RPMI7951 (cell line): ENCODE measurements at regions not wholly inside any gene's neighbourhood (a gene's known extent, or its start where the extent isn't known, plus 50 kb on each side); places are given as distances from the start of the nearest gene placed in this dataset.

Experiments
- DNase-seq: peaks from one replicate; pipeline ENCODE4 v3.0.0-alpha.2; 2012; ENCODE audit warnings: low read depth

- no peak for DNase-seq
Measured at GRCh38 chr6:103080497-103080896, 1687.0 kb downstream of the GRIK2 start.

GRCh38 chr6:103079867-103080266, 1686.4 kb downstream of the GRIK2 start:
- no peak for DNase-seq

DNA sequence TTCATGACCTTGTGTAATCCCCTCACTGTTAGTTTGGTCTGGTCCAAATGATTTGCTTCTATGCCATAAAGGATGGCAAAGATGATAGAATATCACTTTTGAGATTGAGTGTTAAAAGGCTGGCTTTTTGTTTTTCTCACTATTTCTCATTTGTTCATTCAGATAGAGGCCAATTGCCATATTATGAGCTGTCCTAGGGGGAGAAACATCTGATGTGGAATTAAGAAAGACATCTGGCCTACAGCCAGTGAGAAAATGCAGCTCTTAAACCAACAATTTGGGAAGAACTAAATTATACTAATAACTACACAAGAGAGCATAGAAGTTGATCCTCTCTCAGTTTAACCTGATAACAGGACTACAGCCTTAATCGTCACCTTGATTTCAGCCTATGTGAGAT, 1668.6 kb downstream of the GRIK2 start:
- DNase-seq, result no peak

DNA sequence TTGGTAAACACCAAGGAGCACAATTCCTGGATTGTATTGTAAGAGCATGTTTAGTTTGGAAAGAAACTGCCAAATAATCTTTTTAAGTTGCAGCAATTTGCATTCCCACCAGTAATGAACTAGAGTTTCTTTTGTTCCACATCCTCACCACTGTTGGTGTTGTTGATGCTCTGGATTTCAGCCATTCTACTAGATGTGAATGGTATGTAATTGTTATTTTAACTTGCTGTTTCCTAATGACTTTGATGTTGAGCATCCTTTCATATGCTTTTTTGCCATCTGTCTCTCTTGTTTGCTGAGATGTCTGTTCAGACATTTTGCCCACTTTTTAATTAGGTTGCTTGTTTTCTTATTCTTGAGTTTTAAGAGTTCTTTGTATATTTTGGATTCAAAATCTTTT, 1654.1 kb downstream of the GRIK2 start:
- DNase-seq, result no peak

- DNase-seq, result no peak
Measured at GRCh38 chr6:103042336-103042735, 1648.8 kb downstream of the GRIK2 start.

DNA sequence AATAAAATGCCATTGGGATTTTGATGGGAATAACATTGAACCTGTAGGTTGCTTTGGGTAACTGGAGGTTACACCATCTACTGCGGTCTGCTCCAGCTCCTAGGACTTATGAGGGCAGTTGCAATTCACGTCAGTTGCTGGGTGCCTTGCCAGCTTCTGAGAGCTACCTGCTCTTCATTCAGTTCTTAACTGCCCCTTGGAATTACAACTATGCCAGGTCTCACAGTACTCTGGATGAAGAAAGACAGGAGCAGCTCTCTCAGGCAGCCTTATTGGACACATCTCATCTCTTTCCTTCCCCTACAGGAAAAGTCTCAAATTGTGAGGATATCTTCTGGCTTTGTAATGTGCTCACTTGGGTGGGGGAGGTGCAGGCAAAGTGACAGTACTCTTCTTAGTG, 1643.3 kb downstream of the GRIK2 start:
- DNase-seq, result no peak

DNA sequence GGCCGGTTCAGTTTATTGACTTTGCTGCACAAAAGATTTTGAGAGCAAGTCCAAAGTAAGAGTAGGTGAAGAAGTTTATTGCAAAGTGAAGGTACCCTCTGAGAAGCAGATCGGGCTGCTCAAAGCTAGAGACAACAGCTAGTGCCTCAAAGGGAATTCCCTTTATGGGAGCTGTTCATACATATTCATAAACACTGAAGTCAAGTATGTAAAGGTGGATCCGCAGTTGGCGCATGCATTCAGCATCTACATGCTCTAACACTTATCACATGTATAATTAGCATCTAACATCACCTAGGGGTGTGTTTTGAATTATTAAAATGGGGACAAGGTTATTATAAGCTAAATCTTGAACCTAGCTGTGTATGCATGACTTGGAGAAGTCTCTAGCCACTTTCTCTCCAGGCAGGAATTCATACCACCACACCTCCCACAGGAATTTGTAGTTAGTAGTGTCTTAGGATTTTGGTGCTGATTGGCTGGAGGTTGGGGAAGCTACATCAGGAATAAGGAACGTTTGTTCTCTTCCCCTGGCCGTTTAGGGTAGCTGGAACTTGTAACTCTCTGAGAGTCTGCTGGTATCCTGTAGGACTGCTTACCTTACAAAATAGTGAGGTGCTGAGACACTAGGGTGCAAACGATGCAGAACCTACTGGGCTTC, 1633.9 kb downstream of the GRIK2 start:
- no peak for DNase-seq

GRCh38 chr6:103018426-103018825, 1624.9 kb downstream of the GRIK2 start:
- no peak for DNase-seq

- DNase-seq, result no peak
Measured at GRCh38 chr6:103017878-103018277, 1624.4 kb downstream of the GRIK2 start.

- no peak for DNase-seq
Measured at GRCh38 chr6:103011605-103012004, 1618.1 kb downstream of the GRIK2 start.

- no peak for DNase-seq
Measured at GRCh38 chr6:103002282-103002681, 1608.8 kb downstream of the GRIK2 start.

DNA sequence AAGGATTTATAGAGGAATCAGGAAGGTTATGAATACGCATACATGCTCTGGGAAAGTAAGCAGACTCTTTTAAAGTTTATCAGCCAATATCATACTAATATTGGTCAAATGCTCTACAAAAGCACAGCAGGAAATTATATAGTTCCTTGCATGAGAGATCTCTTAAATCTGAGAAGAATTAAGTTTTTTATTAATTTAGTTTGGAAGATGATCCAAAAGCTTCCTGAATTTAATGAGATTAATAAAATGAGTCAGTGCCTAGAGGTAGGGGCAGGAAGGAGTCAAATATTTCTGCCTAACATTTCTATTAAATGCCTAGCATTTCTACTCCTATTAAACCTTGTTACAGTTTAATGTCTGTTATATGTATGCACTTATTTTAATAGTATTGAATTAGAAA, 1608.2 kb downstream of the GRIK2 start:
- no peak for DNase-seq

DNA sequence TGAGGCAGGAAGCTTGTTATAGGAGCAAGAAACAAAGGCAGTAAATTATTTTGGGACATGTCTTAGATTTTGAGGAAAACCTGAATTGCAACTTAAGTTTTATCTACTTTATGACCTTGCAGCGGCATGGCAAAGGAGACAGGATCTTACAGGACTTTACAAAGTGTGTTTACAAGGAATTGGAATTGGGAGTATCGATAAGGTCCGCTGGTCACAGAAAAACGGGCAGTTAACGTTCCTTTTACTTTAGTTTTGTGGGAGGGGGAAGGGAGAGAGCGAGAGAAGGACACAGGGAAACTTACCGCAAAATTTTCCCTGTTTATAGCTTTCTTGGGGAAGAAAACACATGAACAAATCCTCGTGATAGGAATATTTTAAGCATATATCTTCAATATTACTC, 1607.2 kb downstream of the GRIK2 start:
- DNase-seq, result no peak

DNA sequence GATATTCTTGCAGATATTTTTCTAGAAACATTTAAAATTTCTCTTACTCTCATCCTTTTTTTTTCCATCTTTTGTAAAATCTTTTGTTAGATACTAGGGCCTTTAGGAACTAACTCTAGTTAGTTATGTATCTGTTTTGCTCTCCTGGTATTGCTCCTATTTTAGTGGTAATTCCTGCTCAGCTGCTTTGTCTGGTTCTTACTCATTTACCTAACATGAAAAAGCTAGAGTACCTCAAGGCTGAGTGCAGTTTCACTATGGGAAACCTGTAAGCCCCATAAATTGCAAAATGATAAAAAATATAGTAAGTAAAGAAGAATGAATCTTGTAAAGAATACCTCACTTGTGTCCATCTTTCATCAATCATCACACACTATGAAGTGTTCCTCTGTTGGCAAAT, 1602.0 kb downstream of the GRIK2 start:
- DNase-seq, result no peak

DNA sequence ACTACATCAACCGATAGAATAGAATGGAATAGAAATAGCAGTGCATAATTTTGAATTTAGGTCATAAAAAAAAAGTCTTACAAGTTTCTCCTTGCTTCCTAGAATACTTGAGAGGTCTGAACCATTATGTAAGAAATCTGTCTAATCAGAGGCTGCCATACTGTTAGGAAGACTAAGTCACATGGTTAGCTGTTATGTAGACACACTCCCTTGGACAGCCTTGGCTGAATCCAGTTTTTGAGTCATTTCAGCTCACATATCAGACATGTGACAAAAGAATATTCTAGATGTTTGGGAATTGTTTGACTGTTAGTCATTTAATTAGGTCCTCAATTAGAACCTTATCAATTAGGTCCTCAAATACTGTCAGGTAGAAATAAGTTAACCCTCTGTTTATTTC, 1601.4 kb downstream of the GRIK2 start:
- DNase-seq, result no peak

DNA sequence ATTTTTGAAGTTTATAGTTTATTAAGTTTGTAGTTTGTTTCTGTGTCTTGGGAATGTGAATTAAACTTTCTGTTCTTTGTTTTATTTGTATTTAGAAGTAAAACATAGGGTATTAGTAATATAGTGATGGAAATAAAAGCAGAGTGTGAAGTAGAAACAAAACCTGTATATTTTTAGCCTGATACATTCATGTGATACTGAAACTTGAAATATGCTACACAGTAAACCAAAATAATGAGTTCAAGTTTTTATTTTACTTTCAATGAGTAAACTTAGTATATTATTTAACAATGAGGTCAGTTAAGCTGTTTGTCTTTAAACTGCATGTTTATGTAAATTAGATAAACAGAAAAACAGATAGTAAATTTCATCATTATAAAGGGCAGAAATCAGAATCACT, 1592.6 kb downstream of the GRIK2 start:
- no peak for DNase-seq

DNA sequence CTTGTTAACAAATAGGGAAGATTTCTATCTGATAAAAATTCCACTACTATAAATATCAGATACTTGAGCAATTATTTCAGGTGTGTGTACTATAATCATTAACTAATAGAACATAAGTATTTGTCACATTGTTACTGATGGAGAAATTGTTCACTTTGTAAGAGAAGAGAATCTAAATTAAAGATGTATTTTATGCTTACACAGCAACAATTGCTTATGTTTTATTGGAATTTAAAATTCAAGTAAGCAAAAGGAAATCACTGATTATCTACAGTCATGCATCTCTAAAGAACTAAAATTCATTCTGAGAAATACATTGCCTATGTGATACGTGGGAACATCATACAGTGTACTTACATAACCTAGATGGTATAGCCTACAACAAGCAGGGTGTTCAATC, 1590.8 kb downstream of the GRIK2 start:
- DNase-seq, result no peak

DNA sequence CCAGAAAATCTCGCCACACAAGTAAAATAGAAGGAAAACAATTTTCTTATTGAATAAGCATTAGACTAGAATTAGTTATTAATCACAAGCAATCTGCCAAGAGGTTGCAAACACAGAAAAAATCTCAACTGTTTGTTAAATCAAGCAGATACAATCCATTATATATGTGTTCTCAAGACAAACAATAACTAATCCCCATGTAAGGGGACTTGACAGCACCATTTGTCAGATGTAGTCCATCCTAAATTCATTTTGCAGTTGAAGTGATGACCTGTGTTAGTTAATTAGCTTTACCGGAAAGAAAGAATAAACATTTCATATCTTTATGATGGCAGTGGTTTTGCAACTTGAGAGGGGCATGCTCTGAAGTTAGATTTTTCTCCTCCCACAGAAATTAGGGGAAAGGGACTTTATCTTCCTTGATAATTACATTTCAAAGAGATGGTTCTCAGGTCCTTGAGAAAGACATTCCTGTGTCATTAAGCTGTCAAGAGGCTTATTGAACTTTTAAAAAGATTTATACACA, 1588.0 kb downstream of the GRIK2 start:
- no peak for DNase-seq

GRCh38 chr6:102980951-102981350, 1587.4 kb downstream of the GRIK2 start:
- DNase-seq, result no peak

DNA sequence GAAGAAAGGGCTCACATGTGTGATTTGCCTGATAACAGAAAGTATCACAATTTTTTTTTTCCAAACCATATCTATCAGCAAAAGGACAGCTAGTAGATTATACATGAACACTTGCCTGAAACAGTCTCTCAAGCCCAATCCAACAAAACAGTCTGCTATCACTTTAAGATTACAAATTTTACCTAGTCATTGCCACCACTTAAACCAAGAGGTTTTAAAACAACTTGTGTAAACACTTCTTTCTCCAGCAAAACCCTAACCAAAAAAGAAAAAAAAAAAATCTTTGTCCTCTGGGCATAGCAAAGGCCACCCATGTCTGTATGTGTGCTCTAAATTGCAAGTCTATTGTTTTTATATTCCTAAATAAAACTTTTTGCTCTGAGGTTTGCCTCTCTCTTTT, 1568.4 kb downstream of the GRIK2 start:
- no peak for DNase-seq

- DNase-seq, result no peak
Measured at GRCh38 chr6:102950967-102951366, 1557.5 kb downstream of the GRIK2 start.

GRCh38 chr6:102944475-102944874, 1551.0 kb downstream of the GRIK2 start:
- DNase-seq, result no peak

GRCh38 chr6:102942206-102942605, 1548.7 kb downstream of the GRIK2 start:
- DNase-seq, result no peak

DNA sequence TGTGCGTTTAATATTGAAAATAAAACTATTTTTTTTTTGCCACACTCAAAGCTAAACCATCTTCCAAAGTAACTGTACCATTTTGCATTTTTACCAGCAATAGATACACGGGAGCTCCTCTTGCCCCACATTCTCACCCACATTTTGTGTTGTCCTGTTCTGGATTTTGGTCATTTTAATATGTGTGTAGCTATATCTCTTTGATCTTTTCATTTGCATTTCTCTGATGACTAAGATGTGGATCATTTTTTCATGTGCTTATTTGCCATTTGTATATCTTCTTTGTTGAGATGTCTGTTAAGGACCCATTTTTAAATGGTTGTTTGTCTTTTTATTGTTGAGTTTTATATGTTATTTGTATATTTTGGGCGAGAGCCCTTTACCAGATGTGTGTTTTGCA, 1543.5 kb downstream of the GRIK2 start:
- no peak for DNase-seq
